Left lobe of liver (tissue), 2 donors: ENCODE measurements at regions not wholly inside any gene's neighbourhood (a gene's known extent, or its start where the extent isn't known, plus 50 kb on each side); places are given as distances from the start of the nearest gene placed in this dataset.

Experiments
- ATAC-seq: fragments of 200-7000 bp; cut with Tn5 transposase; one replicate; pipeline ENCODE4 v1.9.1; 2020; ENCODE audit warnings: mild to moderate bottlenecking, moderate library complexity
- DNase-seq: peaks from one replicate; pipeline ENCODE4 v3.0.0-alpha.2; 2020; ENCODE audit warnings: low spot score
- donor health status: DM: no; HTN: no; CAD: no; lungs with moderate emphysema.
- donor health status: DM: no; HTN: yes; CAD: no.

DNA sequence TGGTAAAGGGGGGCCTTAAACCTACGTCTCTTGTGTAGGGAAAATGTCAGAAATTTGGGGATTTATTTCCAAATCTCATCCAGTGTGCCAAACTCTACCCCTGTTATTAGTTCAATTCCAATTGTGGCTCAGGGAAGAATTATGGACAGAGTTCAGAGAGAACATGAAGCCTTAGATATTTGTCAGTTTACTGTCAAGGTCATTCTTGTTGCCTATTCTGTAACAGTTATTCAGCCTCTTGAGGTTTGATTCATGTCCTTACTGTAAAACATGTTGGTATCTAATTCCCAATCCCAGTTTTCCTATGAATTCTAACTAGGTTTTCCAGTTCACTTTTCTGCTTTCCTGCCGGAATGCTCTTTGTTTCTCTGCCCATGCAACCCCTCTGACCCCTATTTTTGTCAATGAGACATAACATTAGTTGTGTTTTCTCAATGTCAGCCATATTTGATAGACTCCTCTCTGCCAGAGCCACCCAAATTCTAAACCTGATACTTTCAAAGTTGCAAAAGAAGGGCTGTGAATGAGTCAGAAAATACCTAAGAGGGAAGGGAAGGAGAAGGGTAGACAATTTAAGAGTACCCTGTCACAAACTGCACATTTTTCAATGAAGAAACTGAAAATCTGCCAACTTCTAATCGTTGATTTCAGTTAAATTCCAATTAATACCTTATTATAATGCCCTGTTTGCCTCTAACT is 52.4 kb downstream of the ATOSA start:
- ATAC-seq (no peak), DNase-seq (no peak)

DNA sequence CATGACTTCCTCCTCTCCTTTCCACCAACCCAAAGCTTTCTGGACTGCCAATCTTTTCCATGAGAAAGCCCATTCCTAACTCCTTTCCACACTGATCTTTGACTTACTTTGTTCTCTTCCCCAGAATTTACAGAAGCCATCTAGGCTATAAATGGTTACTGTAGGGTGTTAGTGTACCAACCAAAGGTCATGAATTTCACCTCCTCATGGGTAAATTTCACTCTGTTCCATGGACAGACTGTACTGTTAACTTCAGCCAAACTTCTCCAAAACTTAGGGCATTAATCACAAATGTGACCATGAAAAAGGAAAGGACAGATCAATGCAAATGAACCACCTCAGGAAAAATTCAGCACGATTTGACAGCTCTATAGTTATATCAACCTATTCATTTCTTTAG is 54.9 kb downstream of the ATOSA start:
- ATAC-seq, result peak; percentile 79
- DNase-seq, result no peak

DNA sequence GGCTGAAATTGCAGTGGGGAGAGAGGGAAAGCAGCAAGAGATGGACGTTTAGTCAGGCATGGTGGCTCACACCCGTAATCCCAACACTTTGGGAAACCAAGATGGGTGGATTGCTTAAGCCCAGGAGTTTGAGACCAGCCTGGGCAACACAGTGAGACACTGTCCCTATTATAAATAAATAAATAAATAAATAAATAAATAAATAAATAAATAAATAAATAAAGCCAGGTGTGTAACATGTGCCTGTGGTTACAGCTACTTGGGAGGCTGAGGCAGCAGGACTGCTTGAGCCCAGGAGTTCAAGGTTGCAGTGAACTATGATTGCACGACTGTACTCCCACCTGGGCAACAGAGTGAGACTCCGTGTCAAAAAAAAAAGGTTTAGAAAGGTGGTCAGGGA is 54.0 kb upstream of the ARPP19 start:
- no peak for DNase-seq
- no peak for ATAC-seq

DNA sequence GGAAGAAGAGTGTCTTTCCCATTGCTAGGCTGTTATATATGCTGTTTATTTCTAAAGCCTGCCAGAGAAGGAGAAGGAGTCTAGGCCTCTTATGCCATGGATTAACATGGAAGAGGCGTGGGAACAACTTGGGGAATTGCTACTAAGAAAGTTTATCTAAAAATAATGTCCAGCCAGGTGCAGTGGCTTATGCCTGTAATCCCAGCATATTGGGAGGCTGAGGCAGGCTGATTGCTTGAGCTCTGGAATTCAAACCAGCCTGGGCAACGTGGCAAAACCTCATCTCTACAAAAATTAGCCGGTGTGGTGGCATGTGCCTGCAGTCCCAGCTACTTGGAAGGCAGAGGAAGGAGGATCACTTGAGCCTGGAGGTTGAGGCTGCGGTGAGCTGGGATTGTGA is 51.7 kb upstream of the ARPP19 start:
- ATAC-seq (no peak), DNase-seq (no peak)
